OCI-LY3 (cell line): ENCODE measurements at regions not wholly inside any gene's neighbourhood (a gene's known extent, or its start where the extent isn't known, plus 50 kb on each side); places are given as distances from the start of the nearest gene placed in this dataset.

ENCODE experiments used
- H2AFZ ChIP-seq: fragments of 200-600, 300-600 bp; shearing (Covaris generic); 2 replicates; pipeline ENCODE4 v1.6.0; 2014; ENCODE audit warnings: antibody characterized with exemption, low read depth, low read length
- H3K27ac ChIP-seq: fragments of 200-600, 300-600 bp; sonication (generic); 2 replicates; pipeline ENCODE4 v1.5.1; 2014; ENCODE audit warnings: mild to moderate bottlenecking, low read length, moderate library complexity, mixed read lengths
- H3K27me3 ChIP-seq: fragments of 200-600, 300-600 bp; sonication (generic); 2 replicates; pipeline ENCODE4 v1.6.1; 2014; ENCODE audit warnings: low read depth, low read length, mixed read lengths
- H3K36me3 ChIP-seq: fragments of 200-600, 300-600 bp; sonication (generic); replicated peaks from 2 replicates; pipeline ENCODE3; 2014; ENCODE audit warnings: low read depth, low read length, mixed read lengths
- H3K4me1 ChIP-seq: fragments of 300-600, 200-600 bp; sonication (generic); 2 replicates; pipeline ENCODE4 v1.6.1; 2014; ENCODE audit warnings: low read length, mixed read lengths
- H3K4me2 ChIP-seq: fragments of 200-600, 300-600 bp; sonication (generic); 2 replicates; pipeline ENCODE4 v1.6.1; 2014; ENCODE audit warnings: low read length, mixed read lengths
- H3K4me3 ChIP-seq: fragments of 300-600, 200-600 bp; sonication (generic); 2 replicates; pipeline ENCODE4 v1.5.1; 2014; ENCODE audit warnings: antibody characterized with exemption, mild to moderate bottlenecking, low read length, moderate library complexity
- H3K79me2 ChIP-seq: fragments of 300-600, 200-600 bp; shearing (Covaris generic); 2 replicates; pipeline ENCODE4 v1.6.1; 2014; ENCODE audit warnings: mild to moderate bottlenecking, low read length, mixed read lengths
- H3K9ac ChIP-seq: fragments of 300-600, 200-600 bp; shearing (Covaris generic); 2 replicates; pipeline ENCODE4 v1.6.0; 2014; ENCODE audit warnings: mild to moderate bottlenecking, low read length, moderate library complexity
- H3K9me3 ChIP-seq: fragments of 200-600, 300-600 bp; shearing (Covaris generic); 2 replicates; pipeline ENCODE4 v1.6.1; 2014; ENCODE audit warnings: low read length, mixed read lengths; ENCODE audit not compliant: insufficient read depth
- H4K20me1 ChIP-seq: fragments of 200-600, 300-600 bp; sonication (generic); 2 replicates; pipeline ENCODE4 v1.6.1; 2016; ENCODE audit warnings: low read length, mixed read lengths; ENCODE audit not compliant: insufficient read depth
- CTCF ChIP-seq: fragments of 200-600, 300-600 bp; sonication (generic); IDR thresholded peaks from 2 replicates; pipeline ENCODE4 v1.5.1; 2014; ENCODE audit warnings: antibody characterized with exemption, low read length, low read depth
- EZH2phosphoT487 ChIP-seq: fragments of 200-600 bp; shearing (Covaris generic); IDR thresholded peaks from 2 replicates; pipeline ENCODE4 v1.6.1; 2018; ENCODE audit warnings: antibody characterized with exemption, mixed run types, low read depth

GRCh38 chr22:48754611-48755058 is 1073.0 kb downstream of the BRD1 start:
- no peak overlapping the region for H2AFZ ChIP-seq
- no peaks in the 10 kb centered on the region for H3K79me2 ChIP-seq
- H3K27me3 ChIP-seq: no peaks in the 10 kb centered on the region
- no peak overlapping the region for H3K4me3 ChIP-seq
- H3K9me3 ChIP-seq: no peaks in the 10 kb centered on the region
- TF ChIP-seq EZH2phosphoT487: no peak
- no peak for TF ChIP-seq CTCF
- H3K27ac ChIP-seq: no peak overlapping the region
- no peaks in the 10 kb centered on the region for H3K36me3 ChIP-seq
- no peak overlapping the region for H3K9ac ChIP-seq
- no peaks in the 10 kb centered on the region for H3K4me1 ChIP-seq
- no peaks in the 10 kb centered on the region for H4K20me1 ChIP-seq
- H3K4me2 ChIP-seq: no peak overlapping the region

GRCh38 chr22:48753752-48754517 is 1073.7 kb downstream of the BRD1 start:
- H3K27ac ChIP-seq: no peak overlapping the region
- TF ChIP-seq EZH2phosphoT487 (no peak), CTCF (no peak)
- no peak overlapping the region for H3K4me3 ChIP-seq
- H2AFZ ChIP-seq: no peak overlapping the region
- no peaks in the 10 kb centered on the region for H4K20me1 ChIP-seq
- H3K4me1 ChIP-seq: no peaks in the 10 kb centered on the region
- no peaks in the 10 kb centered on the region for H3K79me2 ChIP-seq
- H3K9ac ChIP-seq: no peak overlapping the region
- H3K36me3 ChIP-seq: no peaks in the 10 kb centered on the region
- H3K9me3 ChIP-seq: no peaks in the 10 kb centered on the region
- H3K4me2 ChIP-seq: no peak overlapping the region
- H3K27me3 ChIP-seq: no peaks in the 10 kb centered on the region

GRCh38 chr22:48753381-48753730 is 1074.3 kb downstream of the BRD1 start:
- no peaks in the 10 kb centered on the region for H4K20me1 ChIP-seq
- no peaks in the 10 kb centered on the region for H3K79me2 ChIP-seq
- no peak overlapping the region for H3K9ac ChIP-seq
- no peaks in the 10 kb centered on the region for H3K9me3 ChIP-seq
- H3K27me3 ChIP-seq: no peaks in the 10 kb centered on the region
- H3K4me2 ChIP-seq: no peak overlapping the region
- no peak overlapping the region for H3K4me3 ChIP-seq
- no peaks in the 10 kb centered on the region for H3K36me3 ChIP-seq
- TF ChIP-seq CTCF (no peak), EZH2phosphoT487 (no peak)
- H3K27ac ChIP-seq: no peak overlapping the region
- H3K4me1 ChIP-seq: no peaks in the 10 kb centered on the region
- no peak overlapping the region for H2AFZ ChIP-seq

GRCh38 chr22:48752451-48753380 is 1075.0 kb downstream of the BRD1 start:
- TF ChIP-seq EZH2phosphoT487 (no peak), CTCF (no peak)
- H4K20me1 ChIP-seq: no peaks in the 10 kb centered on the region

More at GRCh38 chr22:48752451-48753380, 1075.0 kb downstream of the BRD1 start:
- Histone ChIP-seq H3K4me2 (no peak overlapping the region), H3K4me3 (no peak overlapping the region), H3K4me1 (no peaks in the 10 kb centered on the region), H3K9me3 (no peaks in the 10 kb centered on the region), H2AFZ (no peak overlapping the region), H3K27ac (no peak overlapping the region), H3K79me2 (no peaks in the 10 kb centered on the region), H3K27me3 (no peaks in the 10 kb centered on the region), H3K9ac (no peak overlapping the region), H3K36me3 (no peaks in the 10 kb centered on the region)
